GM12892 (cell line): ENCODE measurements at regions not wholly inside any gene's neighbourhood (a gene's known extent, or its start where the extent isn't known, plus 50 kb on each side); places are given as distances from the start of the nearest gene placed in this dataset.

Experiments
- POLR2A ChIP-seq: IDR thresholded peaks from 2 replicates; pipeline ENCODE4 v1.6.1; 2011; ENCODE audit warnings: low read depth, low read length, control low read depth
- POLR2AphosphoS5 ChIP-seq: IDR thresholded peaks from 2 replicates; pipeline ENCODE4 v1.6.1; 2011; ENCODE audit warnings: low read depth, low read length, control low read depth
- TAF1 ChIP-seq: IDR thresholded peaks from 2 replicates; pipeline ENCODE4 v1.6.1; 2011; ENCODE audit warnings: low read depth, mild to moderate bottlenecking, control low read depth, low read length, borderline replicate concordance

GRCh38 chr18:38940863-38941531, 1375.4 kb upstream of the CELF4 start:
- no peak for TF ChIP-seq POLR2A
- no peak for TF ChIP-seq POLR2AphosphoS5
- TF ChIP-seq TAF1: no peak
